ENCODE measurements at regions not wholly inside any gene's neighbourhood (a gene's known extent, or its start where the extent isn't known, plus 50 kb on each side); places are given as distances from the start of the nearest gene placed in this dataset.

DNA sequence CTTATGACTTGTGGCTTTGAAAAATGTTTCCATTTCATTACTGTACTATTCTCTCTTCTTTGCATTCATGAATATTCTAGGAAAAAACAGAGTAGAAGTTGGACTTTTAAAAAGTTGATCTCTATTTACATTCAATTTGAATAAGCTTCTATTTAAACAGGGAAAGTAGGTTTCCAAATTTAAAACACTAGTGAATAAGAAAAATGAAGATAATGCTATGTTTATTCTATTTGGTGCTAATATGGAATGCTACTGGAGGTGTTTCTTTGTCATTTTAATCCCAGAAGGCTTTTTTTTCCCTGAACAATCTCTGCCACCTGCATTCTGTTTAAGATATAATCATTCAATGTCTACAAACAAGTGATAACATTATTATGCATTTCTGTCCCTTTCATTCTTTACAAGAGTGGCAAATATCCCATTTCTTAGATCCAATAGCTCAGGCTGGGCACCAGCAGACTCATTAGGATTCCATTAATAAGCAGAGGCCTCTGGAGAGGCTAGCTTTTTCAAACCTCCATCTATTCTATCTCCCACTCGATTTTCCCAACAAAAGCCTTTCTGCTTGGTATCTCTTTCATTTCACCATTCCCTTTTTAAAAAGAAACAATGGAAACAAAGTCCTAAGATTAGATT is 1001.6 kb upstream of the CDH8 start:
- DNase-seq = no peak

GRCh38 chr16:63018581-63019223 is 982.5 kb upstream of the CDH8 start:
- no peak for DNase-seq

DNA sequence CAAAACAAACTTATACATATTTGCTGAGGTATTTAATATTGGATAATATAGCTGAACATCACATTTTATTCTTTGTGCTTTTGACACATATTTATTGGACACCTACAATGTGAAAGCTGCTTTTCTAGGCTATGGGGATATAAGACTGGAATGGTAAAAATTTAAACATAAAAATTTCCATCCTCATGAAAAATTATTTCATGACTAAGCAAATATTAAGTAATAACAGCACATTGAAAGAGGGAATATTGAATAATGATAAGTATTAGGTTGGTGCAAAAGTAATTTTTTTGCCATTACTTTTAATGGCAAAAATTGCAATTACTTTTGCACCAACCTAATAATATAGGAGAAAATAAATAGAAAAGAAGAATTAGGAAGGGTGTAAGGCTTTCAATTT is 972.5 kb upstream of the CDH8 start:
- DNase-seq = no peak

DNA sequence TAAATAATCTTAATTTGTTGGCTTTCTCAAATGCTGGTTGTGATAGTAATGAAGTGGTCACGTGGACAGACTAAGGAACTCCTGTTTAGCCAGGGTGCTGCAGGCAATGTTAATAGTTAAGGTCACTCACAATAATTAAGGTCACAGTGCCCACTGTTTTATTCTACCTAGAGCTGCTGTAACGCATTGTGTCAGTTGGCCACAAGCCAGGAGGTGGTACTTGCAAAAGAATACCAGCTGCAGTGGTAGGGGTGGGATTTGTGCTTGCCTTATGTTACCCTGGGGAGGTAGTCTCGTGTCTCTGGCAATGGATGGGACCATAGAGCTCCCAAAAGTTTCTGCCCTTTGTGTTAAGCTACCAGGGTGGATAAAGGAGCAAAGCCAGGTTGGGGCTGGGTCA is 969.1 kb upstream of the CDH8 start:
- no peak for DNase-seq

DNA sequence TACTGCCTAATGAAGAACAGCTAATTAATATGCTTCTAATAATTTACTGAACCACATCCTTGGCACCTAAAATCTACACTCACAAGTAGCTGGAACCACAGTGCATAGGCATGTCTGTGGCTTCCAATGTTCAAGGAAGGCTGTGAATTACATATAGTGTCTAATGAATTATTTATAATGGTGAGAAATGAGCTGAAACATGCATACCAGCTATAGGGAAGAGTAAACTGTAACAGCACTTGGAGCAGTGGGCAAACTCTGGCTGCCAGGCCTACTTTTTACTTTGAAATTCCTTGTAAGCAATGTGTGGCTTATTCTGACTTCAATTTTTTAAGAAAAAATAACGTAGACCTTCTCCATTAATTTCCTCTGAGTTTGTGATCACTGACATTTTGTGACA is 953.2 kb upstream of the CDH8 start:
- no peak for DNase-seq

DNA sequence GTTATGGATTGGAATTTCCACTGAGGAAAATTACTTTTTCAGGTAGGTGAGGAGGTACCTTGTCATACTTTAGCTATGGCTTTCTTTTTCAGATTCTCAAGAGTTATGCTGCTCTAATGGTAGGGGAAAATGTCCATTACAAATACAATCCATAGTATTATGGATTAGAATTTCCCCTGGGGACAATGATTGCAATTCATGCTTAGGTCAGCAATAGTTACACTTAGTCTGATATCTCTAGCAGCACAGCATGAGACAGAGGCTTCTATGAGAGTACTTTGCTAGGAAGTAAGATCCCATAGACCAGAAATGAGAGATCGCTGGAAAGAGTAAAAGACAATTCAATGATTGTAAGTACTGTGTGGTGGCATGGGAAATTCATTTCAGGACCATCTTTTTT is 949.5 kb upstream of the CDH8 start:
- DNase-seq = no peak

DNA sequence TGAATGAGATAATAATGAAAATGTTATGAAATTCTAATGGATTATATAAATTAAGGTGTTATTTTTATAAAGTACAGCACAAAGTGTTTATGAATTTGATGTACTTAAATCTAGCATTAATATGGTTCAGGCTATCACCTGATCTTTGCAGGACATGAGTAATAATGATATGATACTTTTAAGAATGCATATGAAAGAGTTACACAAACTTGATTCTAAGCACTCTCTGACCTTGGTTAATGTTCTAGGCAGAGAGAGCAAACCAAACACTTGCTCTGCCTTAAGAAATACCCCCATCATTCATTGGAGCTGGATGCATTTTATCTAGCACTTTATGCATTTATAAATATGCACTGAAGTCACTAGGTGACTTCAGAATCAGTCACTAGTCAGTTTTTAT is 942.2 kb upstream of the CDH8 start:
- DNase-seq = no peak

GRCh38 chr16:62977876-62978275 is 941.6 kb upstream of the CDH8 start:
- DNase-seq = no peak

- no peak for DNase-seq
These were observed 938.2 kb upstream of the CDH8 start for GRCh38 chr16:62974424-62974823.

- no peak for DNase-seq
These were observed 934.6 kb upstream of the CDH8 start for GRCh38 chr16:62970851-62971250.

DNA sequence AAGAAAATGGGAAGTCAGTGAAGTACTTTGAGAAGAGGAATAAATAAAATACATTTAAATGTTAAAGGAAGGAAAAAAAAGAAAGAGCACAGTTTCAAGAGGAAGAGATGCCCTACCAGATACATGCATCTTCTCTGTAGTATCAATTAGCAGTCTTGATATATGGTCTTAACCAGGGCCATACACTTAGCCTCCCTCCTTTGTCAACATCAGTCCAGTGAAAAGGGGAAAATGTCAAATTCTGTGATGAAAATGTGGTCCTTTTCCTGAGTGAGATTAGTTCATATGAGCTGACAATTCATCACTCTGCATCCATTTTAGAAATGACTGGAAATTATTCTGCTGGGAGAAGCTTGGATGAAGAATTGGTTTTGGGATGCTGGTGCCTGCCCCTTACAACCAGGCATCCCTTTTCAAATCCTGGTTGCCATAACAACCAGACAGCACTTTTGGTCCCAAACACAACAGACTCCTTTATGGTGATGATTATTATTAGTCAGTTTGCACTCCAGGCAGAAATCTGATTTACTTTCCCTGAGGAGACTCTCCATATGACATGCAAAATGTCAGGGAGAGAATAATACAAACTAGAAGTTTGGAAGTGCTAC is 933.6 kb upstream of the CDH8 start:
- DNase-seq = no peak

DNA sequence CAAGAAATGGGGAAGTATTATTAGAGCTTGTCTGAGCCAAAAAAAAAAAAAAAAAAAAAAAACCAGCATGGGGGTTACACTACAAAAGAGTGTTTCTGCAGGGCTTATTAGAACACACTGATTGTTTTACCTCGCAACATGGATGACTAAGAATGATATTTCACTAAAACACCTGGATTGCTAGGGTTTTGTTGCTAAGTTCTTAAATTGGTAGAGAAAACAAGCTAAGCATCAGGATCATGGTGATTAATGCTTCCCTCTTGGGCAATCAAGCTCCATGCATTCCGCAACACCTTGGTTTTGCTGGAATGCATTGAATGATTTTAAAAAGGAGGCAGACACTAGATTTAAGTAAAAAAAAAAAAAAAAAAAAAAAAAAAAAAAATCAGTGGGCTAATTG is 931.4 kb upstream of the CDH8 start:
- no peak for DNase-seq

GRCh38 chr16:62967163-62967562 is 930.9 kb upstream of the CDH8 start:
- DNase-seq = no peak

GRCh38 chr16:62966626-62967025 is 930.4 kb upstream of the CDH8 start:
- DNase-seq = no peak

- DNase-seq = no peak
These were observed 929.6 kb upstream of the CDH8 start for GRCh38 chr16:62965831-62966230.

GRCh38 chr16:62963846-62964245 is 927.6 kb upstream of the CDH8 start:
- DNase-seq = no peak

DNA sequence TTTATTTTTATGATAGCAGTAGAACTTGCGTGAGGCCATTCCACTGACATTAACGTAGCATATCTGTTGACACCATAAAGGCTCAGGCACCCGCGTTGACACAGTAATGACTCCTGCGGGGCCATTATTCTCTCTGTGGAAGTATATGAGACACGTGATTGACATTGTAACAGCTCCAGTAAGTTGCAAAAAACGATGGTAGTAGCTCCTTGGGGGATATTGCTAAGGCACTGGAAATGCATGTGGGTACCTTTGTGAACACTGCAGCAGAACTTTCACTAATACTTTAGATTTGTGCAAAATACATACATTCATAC is 918.8 kb upstream of the CDH8 start:
- DNase-seq = no peak

GRCh38 chr16:62954144-62955032 is 918.1 kb upstream of the CDH8 start:
- no peak for DNase-seq

- DNase-seq = no peak
These were observed 914.1 kb upstream of the CDH8 start for GRCh38 chr16:62950351-62950750.

GRCh38 chr16:62940569-62940968 is 904.3 kb upstream of the CDH8 start:
- DNase-seq = no peak

- DNase-seq = no peak
These were observed 903.4 kb upstream of the CDH8 start for GRCh38 chr16:62939687-62940086.

DNA sequence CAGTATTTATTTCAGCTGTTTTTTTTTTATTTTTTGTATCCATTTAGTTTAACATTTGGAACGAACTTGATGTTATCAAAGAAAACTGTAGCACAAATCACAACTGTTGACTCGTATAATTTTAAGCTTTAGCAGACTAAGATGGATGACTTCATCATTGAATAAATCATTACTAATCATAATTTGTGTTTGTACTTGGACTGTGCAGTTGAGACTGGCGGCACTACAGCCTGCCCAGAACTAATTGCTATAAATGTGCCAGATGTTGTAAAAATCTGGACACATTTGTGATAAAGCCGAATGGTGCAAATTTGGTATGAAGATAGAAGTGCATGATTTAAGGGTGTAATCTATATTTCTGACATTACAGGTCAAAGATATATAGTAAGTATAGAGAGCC is 897.7 kb upstream of the CDH8 start:
- no peak for DNase-seq

GRCh38 chr16:62929593-62929992 is 893.4 kb upstream of the CDH8 start:
- DNase-seq = no peak

DNA sequence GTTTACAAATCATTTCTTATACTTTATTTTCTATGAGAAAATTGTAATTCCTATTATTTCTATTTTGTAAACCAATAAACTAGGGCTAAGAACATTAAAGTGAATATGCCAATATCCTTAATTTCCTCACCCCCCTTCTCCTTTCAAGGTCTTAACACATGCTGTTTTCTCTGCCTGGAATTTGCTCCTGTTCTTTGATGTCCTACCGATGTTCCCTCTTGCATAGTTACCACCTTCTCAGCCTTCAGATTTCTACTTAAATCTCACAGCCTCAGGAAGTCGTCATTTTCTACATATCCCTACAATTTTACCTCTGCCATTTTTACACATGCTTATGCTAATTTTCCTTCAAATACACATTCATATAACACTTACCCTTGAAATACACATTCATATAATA is 890.9 kb upstream of the CDH8 start:
- no peak for DNase-seq
